Activated naive CD4-positive, alpha-beta T cell treated with anti-CD3 and anti-CD28 coated beads, Interleukin-2, amount 50 U/mL, for 16 hours (primary cell): ENCODE measurements at regions not wholly inside any gene's neighbourhood (a gene's known extent, or its start where the extent isn't known, plus 50 kb on each side); places are given as distances from the start of the nearest gene placed in this dataset.

Source experiments
- DNase-seq: peaks from one replicate; pipeline ENCODE4 v3.0.0-alpha.2; 2020

DNA sequence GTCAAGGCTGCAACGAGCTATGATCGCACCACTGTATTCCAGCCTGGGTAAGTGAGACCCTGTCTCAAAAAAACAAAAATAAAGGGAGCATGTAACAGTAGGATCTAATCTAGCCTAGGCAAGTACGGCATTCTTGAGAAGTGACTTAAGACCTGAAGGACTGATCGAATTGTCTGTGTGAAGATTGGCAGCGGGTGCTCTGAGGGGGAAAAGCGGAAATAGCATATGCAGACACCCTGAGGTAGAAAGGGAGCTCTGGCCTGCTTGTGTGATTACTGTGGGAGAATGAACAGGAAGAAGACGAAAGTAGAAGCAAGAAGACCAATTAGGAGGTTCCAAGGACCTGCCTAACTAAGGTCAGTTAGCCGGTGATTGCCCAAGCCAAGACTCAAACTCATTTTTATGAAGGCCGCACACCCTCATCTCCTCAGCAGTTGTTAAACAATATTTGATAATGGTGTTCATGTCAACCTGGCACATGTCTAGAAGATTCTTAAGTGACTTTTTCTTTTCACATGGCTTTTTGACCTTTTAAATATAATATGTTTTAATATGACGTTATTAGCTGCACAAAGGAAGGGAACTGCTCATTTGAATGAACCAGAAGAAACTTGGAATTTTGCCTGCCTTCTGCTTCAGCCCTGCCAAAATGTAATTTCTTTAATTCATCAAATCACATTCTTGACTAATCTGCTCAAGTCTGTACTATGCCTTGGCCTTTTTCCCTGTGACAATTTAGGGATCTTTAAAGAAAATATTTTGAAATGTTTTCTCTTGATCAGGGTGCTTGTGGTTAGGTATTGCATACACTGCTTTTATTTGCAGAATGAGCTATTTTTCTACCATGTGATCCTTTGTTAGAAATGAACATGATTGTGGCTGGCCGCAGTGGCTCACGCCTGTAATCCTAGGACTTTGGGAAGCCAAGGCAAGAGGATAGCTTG is 289.2 kb upstream of the DMRT1 start:
- DNase-seq = no peak

GRCh38 chr9:555493-555892 is 286.0 kb upstream of the DMRT1 start:
- DNase-seq = no peak

GRCh38 chr9:556199-556598 is 285.3 kb upstream of the DMRT1 start:
- no peak for DNase-seq

- DNase-seq = no peak
Observed at GRCh38 chr9:556675-557074, 284.8 kb upstream of the DMRT1 start.

DNA sequence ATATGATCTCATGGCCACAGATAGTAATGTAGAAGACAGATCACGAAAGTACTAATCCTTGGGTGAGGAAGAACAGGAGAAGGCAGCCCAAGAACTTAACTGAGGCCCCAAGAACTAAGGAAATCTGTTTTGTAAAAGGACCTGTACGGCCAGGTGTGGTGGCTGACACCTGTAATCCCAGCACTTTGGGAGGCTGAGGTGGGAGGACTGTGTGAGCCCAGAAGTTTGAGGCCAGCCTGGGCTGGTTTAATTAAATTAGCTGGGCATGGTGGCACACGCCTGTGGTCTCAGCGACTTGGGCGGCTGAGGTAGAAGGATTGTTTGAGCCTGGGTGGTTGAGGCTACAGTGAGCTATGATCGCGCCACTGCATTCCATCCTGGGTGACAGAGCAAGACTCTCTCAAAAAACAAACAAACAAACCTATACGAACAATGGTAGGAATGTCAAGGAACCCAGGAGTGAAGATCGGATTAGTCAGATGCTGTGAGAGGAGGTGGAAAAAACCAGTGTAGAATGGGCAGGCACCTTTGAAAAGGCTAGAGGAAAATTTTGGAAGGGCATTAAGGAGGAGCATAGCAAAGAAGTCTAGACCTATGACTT is 283.8 kb upstream of the DMRT1 start:
- no peak for DNase-seq

- DNase-seq = no peak
Observed at GRCh38 chr9:561427-561826, 280.1 kb upstream of the DMRT1 start.

GRCh38 chr9:563200-563599 is 278.3 kb upstream of the DMRT1 start:
- no peak for DNase-seq

DNA sequence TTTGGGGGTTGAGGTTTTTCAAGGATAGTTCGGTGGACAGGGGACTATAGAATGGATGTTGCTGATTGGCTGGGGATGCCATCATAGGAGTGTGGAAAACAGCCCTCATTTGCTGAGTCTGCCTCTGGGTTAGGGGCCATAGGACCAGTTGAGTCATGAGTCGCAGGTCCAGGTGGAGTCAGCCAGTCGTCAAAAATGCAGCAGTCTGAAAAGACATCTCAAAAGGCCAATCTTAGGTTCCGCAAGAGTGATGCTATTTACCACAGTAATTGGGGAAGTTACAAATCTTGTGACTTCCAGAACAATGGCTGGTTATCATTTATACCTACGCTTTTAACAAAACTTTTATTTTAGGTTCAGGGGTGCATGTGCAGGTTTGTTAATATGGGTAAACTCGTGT is 276.0 kb upstream of the DMRT1 start:
- no peak for DNase-seq

GRCh38 chr9:567128-567746 is 274.3 kb upstream of the DMRT1 start:
- DNase-seq = no peak

DNA sequence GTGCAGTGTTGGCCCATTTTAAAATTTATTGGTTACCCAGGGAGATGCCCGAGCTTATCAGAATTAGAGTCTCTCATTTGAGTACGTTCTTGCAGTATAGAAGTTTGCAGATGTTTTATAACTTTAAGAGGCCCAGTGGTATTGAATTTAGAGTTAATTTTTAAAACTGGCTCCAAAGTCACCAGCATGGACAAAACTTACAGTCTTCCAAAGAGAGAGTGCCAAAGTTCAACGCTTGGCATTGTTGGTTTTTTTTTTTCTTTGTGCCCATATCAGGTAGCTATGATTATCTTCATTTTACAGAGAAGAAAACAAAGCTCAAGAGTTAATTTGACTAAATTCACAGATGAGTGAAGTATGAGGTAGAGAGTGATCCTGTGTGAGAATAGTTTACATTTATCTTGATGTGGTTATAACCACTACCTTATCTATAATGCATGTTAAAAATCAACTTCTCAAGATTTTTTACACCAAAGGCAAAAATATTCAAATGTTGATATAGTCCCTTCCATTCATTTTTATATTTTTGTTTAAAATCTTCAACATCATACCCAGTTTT is 273.7 kb upstream of the DMRT1 start:
- no peak for DNase-seq

- no peak for DNase-seq
Observed at GRCh38 chr9:569296-569695, 272.2 kb upstream of the DMRT1 start.

- DNase-seq = no peak
Observed at GRCh38 chr9:570187-570586, 271.3 kb upstream of the DMRT1 start.

DNA sequence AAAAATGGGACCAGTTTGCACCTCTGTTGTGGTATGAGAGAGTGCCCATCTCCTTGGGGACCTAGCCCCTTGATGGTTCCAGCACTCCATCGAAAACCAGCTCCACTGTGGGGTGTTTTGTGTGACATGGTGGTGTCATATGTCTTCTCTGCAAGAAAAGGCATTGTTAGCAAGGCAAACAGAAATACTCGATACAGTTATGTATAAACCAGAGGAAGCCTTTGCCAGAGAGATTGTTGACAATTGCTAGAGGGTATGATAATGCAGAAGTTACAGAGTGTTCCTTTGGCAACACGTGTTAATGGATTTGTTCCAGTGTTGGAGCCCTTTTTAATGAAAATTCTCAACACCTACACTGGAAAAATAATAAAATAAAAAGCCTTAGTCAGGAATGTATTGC is 270.4 kb upstream of the DMRT1 start:
- no peak for DNase-seq

GRCh38 chr9:571741-572140 is 269.8 kb upstream of the DMRT1 start:
- no peak for DNase-seq

GRCh38 chr9:573691-574410 is 267.6 kb upstream of the DMRT1 start:
- DNase-seq = no peak

DNA sequence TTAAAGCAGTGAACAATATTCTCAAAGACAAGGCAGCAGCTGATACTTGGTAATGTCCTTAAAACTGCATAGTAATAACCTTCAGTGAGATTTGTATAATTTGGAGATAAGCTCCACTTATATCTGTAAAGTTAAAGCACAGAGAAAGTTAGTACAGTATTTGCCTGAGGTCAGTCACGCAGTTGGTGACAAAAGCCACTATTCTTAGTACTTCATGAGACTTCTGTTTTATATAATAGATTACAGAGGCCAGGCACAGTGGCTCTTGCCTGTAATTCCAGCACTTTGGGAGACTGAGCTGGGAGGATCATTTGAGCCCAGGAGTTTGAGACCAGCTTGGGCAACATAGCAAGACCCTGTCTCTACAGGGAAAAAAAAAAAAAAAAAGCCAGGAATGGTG is 266.4 kb upstream of the DMRT1 start:
- DNase-seq = no peak

DNA sequence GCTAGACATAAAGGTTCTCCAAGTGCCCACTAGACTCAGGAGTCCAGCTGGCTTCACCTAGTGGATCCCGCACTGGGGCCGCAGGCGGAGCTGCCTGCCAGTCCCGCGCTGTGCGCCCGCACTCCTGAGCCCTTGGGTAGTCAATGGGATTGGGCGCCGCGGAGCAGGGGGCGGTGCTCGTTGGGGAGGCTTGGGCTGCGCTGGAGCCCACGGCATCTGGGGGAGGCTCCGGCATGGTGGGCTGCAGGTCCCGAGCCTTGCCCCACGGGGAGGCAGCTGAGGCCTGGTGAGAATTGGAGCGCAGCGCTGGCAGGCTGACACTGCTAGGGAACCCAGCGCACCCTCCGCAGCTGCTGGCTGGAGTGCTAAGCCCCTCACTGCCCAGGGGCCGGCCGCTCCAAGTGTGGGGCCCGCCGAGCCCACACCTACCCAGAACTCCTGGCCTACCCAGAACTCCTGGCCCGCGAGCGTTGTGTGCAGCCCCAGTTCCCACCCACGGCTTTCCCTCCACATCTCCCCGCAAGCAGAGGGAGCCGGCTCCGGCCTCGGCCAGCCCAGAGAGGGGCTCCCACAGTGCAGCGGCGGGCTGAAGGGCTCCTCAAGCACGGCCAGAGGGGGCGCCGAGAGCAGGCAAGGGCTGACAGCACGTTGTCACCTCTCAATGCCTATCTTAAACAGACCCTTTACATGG is 260.7 kb upstream of the DMRT1 start:
- no peak for DNase-seq

GRCh38 chr9:581673-582497 is 259.6 kb upstream of the DMRT1 start:
- DNase-seq = no peak

GRCh38 chr9:582775-583174 is 258.7 kb upstream of the DMRT1 start:
- DNase-seq = no peak

DNA sequence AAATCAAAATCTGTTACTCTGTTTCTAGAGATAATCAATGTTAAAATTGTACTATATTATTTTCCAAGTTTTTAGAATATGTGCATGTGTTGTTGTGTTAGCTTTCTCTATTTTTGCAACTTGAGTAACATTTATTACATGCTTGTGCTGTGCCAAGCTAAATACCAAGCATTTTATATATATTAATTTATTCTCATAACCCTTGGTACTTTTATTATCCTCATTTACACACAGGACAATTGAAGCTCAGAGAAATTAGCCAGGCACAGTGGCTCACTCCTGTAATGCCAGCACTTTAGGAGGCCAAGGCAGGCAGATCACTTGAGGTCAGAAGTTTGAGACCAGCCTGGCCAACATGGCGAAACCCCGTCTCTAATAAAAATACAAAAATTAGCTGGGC is 254.0 kb upstream of the DMRT1 start:
- DNase-seq = no peak

DNA sequence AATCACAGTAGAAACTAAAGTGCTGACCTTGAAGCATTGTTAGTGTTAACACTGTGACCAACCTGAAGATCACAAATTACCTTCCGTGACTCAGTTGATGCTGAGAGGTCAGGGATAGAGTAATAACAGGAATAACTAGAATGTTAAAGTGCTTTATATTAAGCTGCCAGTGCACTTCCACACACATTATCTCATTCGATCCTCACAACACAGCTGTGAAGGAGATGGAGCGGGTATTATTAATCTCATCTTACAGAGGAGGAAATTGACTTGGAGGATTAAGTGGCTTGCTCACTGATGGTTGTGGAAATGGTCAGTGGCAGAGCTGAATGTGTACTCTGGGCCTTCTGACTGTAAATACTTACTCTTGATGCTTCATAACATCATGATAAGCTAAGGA is 252.5 kb upstream of the DMRT1 start:
- no peak for DNase-seq

DNA sequence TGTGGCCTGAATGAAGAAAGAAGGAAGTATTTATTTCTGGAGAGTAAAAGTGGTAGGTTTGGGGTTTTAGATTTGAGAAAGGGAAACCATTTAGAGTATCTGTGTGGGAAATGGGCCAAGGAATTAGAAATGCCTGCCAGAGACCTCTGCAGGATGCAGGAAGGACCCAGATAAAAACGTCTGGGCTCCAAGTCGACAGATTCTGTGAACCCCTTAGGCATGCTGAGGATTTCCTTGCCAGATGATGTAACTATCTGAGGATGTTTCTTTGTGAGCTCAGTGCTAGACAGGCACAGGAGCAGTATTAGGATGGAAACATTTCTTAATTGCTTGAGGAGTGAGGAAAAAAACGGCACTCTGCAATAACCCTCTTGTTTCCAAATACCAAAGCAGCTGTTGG is 251.8 kb upstream of the DMRT1 start:
- no peak for DNase-seq
